Frontal cortex (tissue), 3 donors: ENCODE measurements at regions not wholly inside any gene's neighbourhood (a gene's known extent, or its start where the extent isn't known, plus 50 kb on each side); places are given as distances from the start of the nearest gene placed in this dataset.
"Not testable (repeated sequence)": the region's sequence is repeated elsewhere in the genome, so short reads cannot be mapped to it uniquely, and the experiment has no call there.

ENCODE experiments used
- DNase-seq, 2 donors: peaks; one replicate each; pipeline ENCODE4 v3.0.0; 2012; ENCODE audit warnings: low spot score in 2 of 2
- FAIRE-seq: peaks from 2 replicates; lab custom pipeline; 2012; peaks lifted over from hg19 to GRCh38; lab: Jason Lieb, UNC
- donor health status: control.
- donor health status: control.
- donor health status: control.

DNA sequence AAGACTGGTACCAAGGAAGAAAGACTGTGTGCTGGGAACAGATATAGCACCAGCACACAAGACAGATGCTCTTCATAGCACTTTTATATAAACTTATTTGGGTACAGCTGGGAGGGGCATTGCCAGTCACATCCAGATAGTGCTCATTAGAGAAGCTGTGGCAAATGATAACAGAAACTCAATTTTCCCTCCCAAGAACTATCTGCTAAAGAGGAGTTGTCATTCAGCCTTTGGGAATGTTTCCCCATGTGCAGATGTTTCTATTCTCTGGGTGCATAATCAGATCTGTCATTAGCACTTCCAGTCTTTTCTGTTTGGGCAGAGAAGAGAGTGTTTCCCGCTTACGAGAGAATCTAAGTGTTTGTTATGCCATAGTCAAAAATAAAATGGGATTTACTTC lies 714.9 kb upstream of the MDGA2 start:
- DNase-seq, result no peak

DNA sequence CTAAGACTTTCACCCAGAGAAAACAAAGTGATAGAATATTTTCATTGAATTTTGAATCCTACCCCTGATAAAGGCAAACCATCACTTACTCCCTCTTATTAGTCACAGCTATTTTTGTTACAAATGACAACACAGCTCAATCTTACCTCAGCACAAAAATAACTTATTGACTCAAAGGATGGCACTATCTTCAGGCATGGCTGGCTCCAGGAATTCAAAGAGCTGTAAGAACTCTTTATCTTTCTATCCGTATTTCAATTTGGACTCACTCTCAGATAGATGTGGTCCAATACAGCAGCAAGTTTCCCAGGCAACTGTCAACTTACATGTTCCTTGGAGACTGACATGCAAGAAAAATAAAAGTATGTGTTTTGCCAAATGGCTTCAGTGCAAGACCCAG lies 709.4 kb upstream of the MDGA2 start:
- DNase-seq (no peak), FAIRE-seq (no peak)

More for the DNA sequence above, 714.9 kb upstream of the MDGA2 start:
- FAIRE-seq, result no peak

DNA sequence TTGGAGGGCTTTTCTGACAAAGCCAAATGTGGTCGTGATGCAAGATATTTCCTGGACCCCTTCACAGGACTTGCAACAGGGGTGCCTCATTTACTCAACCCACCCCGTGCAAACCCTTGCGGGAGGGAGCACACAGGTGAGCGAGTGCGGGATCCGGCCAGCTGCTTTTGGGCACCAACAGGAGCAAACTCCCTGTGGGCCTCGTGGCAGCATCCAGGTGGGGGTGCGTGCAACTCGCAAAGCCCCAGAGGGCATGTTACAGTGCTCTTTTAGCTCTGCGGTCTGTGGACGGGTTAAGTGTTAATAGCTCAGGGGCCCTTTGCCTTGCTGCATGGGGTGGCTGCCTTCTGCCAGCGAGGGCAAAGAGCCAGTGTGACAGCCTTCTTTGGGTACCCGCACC lies 707.6 kb upstream of the MDGA2 start:
- FAIRE-seq, result no peak
- DNase-seq, result no peak

DNA sequence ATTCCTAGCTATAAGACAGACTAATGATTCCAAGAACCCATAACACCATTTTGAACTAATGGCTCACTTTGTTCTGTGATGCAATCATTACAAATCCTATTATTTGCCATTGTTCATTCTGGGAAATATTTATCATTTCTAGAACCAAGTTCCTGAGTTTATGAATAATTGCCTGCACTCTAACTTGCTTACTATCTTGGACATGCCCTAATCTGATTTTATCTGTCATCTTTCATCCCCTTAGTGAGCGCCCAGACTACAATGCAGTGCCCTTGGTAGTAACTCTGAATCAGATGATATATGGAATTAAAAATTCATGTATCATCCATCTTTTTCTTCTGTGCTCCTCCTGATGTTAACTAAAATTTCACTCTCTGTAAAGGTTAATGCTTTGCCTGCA lies 703.1 kb upstream of the MDGA2 start:
- DNase-seq (no peak), FAIRE-seq (no peak)

DNA sequence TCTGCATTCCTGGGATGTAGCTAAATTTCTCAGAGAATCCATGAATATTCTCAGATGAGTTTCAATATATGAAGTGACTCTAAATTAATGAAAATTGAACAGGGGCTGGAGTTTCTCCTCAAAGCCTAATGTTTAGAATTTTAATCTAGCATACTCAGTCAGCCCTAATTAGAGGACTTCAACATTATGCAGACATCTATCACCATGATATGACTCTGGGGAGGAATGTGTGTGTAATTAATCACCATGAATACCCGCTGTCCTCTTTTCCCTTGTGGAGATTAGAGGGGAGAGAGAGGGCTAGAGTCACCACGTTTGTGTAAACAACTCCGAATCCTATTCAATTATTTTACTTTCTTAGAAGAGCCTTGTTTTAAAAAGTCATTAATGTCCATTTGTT lies 698.6 kb upstream of the MDGA2 start:
- DNase-seq, result no peak
- no peak for FAIRE-seq

DNA sequence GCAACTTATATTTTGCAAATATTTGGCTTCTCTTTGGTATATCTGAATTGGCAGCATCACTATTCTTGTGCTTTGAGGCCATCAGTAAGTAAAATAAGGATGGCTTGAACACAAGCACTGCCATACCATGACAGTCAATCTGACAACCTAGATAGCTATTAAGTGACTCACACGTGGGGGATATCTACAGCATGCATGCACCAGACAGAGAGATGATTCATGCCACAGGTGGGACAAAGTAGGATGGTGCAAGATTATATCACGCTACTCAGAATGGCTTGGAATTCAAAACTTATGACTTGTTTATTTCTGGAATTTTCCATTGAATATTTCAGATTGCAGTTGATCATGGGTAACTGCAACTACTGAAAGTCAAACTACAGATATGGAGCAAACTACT lies 675.6 kb upstream of the MDGA2 start:
- DNase-seq, result no peak
- FAIRE-seq, result no peak

DNA sequence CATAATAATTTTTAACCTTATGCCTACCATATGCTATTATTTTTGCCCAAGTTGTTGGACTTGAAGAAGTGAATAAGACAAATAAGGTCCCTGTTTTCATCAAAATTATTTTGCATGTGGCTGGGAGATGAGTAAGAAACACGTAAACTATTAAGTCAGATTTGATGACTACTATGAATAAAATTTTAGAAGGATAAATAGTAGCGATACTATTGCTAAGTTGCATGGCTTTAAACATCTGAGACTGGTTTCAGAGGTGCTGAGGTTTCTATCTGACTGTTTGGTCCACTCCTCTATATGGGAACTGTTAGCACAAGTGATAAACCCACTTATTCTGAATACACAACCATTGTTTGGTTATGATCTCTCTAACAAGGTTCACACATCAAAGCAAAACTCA lies 674.3 kb upstream of the MDGA2 start:
- FAIRE-seq (no peak), DNase-seq (no peak)

DNA sequence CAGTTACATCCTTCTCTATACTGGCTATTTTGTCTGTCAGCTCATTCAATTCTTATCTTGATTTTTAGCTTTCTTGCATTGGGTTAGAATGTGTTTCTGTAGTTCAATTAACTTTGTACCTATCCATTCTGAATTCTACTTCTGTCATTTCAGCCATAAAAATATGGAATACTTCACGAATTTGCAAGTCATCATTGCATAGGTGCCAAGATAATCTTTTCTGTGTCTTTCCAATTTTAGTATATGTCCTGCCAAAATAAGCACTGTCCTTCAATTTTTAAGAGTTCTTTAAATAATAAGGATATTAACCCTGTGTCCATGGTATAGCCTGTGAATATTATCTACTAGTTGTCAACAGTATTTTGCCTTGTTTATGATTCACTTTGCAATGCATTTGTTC lies 665.7 kb upstream of the MDGA2 start:
- FAIRE-seq, result no peak
- DNase-seq, result no peak

DNA sequence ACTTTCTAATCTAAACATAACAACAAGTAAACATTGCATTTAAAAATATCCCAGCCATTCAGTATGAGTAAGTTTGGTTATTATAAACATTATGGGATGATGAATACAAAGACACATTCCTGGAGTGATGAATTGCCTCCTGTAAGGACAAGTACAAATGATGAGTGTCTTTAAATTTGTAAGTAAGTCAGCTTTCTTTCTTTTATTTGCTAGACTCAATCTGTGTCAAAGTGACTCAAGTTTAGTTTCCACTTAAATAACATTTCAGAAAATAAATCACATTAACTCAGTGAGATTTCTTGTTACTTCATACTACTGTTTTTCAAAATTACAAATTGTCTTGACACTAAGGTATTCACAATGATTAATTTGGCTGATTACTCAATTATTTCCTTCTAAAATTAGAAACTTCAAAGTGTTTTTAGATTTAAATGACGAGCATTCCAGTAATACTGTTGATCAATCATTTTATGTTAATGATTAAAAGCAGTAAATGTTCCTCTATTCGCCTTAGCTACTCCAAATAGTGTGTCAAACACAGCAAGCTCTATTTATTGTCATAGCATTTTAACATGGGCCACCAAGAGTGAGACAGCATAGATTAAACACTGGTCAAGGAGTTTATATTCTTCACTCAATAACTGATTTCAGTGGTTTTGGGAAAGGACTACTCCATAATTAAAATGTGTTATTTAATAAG lies 658.0 kb upstream of the MDGA2 start:
- FAIRE-seq (no peak), DNase-seq (no peak)

DNA sequence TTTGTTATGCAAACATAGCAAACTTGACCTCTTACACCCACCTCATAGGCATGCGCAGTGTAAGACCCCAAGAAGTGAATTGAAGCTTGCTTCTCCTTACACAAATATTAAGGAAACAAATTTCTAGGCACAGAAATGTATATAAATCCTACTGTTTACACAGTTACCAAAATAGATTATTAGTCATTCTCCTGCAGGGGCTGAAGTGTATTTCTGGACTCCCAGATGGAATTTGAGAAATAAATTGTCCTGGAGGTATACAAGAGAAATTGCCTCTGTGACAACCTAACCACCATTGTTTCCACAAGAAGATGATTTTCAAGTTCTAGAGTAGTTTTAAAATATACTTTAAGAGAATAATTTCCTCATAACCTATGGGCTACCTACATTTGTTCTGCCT lies 656.0 kb upstream of the MDGA2 start:
- FAIRE-seq, result no peak
- no peak for DNase-seq

DNA sequence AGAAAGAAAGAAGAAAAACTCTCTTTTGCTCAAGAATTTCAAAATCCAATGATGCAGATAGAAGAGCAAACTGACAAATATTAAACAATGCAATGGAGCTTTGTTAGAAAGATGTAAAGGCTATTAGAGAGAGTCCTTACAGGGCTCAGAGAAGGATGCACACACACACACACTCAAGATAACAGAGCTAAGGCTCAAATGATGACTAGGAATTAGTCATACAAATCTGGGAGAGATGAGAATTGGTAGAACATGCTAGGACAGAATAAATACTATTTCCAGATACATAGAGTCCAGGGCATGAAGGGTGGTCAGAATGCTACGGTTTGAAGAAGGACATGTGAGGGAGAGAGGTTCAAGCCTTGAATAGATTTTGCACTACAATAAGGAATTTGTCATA lies 650.1 kb upstream of the MDGA2 start:
- DNase-seq, result no peak

DNA sequence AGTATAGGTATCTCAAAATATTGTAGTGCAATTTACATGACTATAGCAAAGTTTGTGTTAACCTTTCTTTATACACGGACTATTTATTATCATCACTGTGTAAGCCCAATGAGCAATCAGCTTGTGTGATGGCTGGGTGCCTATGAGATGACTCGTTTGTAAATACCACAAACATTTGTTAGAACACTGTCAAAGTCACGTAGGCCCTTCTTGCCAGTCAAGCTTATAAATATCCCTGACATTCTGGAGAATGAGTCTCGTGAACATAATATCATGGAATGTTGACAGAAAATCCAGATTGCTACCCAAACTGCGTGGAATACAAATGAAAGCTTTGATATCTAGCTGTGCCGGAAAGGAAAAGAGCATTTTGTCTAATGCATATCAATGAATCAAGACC lies 648.3 kb upstream of the MDGA2 start:
- FAIRE-seq (no peak), DNase-seq (no peak)

More for the DNA sequence above, 650.1 kb upstream of the MDGA2 start:
- FAIRE-seq, result no peak

DNA sequence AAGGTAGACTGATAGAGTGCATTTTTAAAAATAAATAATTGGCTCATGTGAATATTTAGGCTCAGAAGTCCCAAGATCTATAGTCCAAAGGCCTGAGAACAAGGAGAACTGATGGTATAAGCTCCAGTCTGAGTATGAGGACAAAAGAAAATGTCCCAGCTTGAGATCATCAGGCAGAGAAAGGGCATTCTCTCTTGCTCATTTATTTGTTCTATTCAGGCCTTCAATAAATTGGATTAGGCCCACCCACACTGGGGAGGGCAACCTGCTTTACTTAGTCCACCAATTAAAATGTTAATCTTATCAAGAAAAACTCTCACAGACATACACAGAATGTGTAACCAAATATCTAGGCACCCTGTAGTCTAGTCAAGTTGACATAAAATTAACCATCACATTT lies 644.4 kb upstream of the MDGA2 start:
- FAIRE-seq (no peak), DNase-seq (no peak)

DNA sequence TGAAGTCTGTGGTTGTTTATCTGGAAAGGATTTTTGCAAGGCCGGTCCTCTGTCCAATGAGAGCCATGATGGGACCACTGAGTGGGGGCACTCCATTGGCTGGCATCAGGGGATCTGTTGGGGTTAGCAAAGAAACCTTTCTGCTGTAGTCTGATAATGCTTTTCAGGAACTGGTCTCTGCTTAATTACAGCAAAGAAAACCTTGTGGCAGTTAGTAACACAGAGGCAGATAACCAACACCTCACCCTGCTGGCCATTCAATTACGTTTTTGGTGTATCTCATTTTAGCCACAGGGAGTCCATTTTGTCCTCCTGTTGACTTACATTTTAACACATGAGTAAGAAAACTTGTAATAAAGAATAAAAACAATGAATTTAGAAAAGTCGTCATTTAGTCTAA lies 629.3 kb upstream of the MDGA2 start:
- no peak for FAIRE-seq
- DNase-seq, result no peak

DNA sequence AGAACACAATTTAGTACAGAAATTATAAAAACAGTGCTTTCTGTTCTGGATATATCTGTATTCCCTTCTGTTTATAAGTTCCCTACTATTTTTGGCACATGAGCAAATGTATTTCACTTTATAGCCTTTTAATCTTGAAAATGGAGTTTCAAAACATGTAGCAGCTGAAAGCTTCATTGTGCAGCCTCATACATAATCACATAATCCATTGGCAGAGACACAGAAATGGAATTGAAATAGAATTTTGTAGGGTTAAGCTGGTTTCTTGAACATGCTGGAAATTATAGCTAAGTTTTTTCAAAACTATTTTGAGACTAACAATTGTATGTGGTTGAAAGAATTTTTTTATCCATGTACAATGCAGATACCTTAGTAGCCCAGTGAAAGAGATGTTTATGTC lies 614.3 kb upstream of the MDGA2 start:
- FAIRE-seq, result no peak
- no peak for DNase-seq

DNA sequence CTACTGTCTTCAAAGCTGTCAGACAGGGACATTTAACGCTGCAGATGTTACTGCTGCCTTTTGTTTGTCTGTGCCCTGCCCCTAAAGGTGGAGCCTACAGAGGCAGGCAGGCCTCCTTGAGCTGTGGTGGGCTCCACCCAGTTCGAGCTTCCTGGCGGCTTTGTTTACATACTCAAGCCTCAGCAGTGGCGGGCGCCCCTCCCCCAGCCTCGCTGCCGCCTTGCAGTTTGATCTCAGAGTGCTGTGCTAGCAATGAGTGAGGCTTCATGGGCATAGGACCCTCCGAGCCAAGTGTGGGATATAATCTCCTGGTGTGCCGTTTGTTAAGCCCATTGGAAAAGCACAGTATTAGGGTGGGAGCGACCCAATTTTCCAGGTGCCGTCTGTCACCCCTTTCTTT lies 609.8 kb upstream of the MDGA2 start:
- not testable (repeated sequence) for DNase-seq, FAIRE-seq

DNA sequence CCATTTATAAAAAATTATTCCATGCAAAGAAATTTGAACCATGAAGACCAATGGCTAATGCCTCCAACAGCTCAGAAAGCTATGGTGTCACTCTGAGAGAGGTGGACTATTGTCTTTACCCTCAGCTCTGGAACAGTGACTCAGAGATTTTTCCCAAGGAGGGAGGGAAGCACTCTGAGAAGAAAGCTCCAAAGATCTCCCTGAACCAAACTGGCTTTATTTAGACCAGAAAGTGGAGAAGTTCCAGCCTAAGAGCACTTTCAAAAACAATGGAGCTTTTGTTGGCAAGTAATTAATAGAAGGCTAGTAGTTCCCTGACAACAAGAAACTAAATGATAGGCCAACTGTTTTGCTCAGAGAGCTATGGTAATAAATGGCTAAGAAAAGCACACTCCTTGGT lies 599.9 kb upstream of the MDGA2 start:
- FAIRE-seq (peak; percentile 31), DNase-seq (peak; percentile 4 to 6)

DNA sequence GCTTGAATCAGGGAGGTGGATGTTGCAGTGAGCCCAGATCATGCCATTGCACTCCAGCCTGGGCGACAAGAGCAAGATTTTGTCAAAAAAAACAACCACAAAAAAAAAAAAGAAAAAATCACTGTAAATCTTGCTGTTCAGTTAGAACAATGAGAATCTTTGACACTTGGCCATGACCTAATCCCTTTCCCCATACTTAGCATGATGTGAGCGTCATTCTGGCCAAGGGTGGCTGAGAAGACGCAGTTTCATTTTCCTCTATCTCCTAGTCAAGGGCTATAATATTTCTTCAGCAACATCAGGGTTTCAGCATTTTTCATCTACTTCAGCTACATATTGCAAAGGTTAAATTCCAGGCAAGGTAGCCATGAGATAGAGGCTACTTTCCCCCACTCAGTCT lies 599.4 kb upstream of the MDGA2 start:
- DNase-seq (no peak), FAIRE-seq (no peak)

DNA sequence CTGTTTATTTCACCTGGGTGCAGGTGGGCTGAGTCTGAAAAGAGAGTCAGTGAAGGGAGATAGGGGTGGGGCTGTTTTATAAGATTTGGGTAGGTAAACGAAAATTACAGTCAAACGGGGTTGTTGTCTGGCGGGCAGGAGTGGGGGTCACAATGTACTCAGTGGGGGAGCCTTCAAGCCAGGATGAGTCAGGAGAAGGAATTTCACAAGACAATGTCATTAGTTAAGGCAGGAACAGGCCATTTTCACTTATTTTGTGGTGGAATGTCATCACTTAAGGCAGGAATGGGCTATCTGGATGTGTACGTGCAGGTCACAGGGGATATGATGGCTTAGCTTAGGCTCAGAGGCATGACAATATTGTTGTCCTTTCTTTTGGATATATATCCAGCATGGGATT lies 592.5 kb upstream of the MDGA2 start:
- FAIRE-seq, DNase-seq: not testable (repeated sequence)

DNA sequence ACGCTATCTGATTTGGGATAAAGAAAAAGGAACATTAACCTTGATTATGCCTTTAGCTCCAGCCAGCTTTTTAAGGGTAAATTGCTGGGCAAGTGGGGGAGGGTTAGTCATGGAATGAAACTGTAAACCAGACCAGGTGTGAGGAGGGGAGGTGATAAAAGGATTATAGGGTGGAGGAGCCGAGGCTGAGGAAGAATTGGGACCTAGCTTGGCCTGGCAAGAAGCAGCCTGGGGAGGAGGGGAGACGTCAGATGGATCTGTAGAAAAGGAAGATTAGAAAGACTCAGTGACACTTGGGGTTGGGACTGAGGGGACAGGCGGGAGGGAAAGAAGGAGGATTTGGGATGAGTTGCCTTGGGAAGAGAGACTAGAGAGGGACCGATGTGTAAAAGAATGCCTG lies 590.8 kb upstream of the MDGA2 start:
- FAIRE-seq, DNase-seq: not testable (repeated sequence)

DNA sequence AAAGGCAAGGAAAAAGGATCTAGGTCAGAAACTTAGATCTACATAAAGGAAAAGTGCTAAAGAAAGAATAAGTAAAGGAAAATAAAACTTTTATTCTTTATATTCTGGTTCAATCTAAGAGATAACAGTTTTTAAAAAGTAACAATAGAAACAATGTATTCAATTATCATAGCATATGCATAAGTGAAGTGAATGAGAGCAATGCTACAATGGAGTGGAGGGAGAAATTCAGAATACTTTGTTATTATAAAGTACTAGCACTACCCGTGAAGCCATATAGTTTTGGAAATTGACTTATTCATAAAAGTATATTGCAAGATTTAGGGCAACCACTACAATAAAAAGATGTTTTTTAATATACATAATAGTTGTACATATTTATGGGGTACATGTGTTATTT lies 586.0 kb upstream of the MDGA2 start:
- FAIRE-seq (no peak), DNase-seq (no peak)
